Suppressor macrophage treated with lipopolysaccharide for 4 hours (primary cell): ENCODE measurements at regions not wholly inside any gene's neighbourhood (a gene's known extent, or its start where the extent isn't known, plus 50 kb on each side); places are given as distances from the start of the nearest gene placed in this dataset.

Experiments
- DNase-seq: peaks from one replicate; pipeline ENCODE4 v3.0.0-alpha.2; 2020

DNA sequence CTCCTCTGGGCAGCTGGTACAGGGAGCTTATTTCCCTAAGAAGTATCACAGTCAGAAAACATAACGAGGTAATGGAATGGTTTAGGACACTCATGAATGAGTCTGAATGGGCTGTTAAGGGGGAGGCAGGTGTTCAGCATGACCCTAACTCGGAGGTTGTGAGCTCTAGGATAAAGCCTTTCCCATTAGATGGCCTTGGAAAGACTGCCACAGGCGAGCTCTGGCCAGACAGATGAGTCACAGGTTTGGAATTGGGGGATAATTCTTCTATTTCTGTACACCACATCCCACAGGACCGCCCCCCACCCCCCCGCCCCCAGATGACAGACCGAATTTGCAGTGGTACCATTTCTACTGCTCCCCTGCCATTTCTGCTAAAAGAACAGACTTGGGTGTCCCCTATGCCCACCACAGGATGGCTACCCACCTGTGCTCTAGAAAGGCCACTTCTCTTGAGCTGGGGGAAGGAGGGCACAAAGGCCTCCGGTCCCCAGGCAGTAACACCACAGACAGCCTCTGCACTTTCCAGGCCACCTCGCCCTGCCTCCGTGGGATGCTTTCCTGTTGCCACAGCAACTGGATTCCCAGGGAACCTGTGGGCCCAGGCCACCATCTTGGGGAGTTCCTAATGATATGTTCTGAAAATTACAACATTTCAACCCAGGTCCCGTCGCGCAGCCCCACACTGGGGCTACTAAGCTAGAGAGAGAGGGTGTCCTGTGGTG, 76.7 kb downstream of the TRIM29 start:
- DNase-seq = no peak

GRCh38 chr11:120060512-120060911, 77.4 kb downstream of the TRIM29 start:
- no peak for DNase-seq

DNA sequence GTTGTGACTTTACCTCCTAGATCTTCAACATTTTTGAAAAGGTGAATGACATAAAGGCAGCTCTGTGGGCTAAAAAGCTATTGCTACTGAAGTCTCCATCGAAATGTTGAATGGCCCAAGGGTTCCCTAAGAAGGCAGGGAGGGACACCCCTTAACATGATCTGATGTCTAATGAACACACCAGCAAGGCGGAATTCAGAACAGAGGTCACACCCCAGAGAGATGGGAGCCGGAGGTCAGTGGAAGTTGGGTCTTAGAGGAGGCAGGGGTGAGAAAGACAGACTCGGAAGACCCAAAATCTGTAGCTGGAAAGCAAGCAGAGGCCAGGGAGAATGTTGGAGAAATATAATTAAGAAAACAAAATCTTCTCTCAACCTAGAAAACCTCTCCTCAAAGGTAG, 79.0 kb downstream of the TRIM29 start:
- no peak for DNase-seq

DNA sequence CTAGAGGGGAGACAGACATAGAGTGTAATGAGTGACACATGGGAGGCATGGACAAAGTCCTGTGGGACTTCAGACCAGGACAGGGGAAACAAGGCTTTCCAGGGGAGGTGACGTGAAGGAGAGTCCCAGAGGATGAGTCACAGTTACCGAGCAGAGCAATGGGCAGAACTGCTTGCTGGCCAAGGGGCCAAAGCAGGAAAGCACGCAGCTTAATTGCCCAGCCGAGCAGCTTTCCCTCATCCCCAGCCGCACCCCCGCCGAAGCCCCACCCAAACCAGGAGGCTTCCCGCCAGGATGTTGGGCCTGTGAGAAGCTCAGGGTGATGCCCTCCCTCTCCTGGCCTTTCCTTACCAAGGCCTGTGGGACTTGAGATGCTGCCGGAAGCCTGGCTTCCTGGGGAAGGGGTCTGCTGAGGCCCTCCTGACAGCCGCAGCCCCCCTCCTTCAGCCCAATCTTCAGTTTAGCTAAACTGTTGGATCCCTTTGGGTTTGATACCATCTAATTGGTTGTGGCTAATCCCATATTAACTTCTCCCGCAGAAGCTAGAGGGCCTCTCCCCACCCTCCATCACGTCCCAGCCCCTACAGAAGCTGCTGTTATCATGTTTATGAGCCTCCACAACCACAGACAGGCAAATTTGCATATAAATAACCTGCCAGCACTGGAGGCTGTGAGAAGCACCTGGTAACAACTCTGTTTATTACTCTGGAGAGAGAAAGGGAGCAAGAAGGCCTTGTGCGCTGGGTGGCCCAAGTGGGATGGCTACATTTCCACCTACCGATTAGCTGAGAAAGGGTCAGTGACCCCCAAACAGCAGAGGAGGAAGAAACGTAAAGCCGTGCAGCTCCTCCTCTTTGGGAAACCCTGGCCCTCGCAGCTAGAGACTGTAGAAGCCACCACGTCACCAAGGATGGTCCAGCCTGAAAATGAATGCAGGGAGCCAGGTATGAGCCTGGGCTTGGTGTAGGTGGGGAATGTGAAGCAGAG, 80.0 kb downstream of the TRIM29 start:
- DNase-seq = no peak

DNA sequence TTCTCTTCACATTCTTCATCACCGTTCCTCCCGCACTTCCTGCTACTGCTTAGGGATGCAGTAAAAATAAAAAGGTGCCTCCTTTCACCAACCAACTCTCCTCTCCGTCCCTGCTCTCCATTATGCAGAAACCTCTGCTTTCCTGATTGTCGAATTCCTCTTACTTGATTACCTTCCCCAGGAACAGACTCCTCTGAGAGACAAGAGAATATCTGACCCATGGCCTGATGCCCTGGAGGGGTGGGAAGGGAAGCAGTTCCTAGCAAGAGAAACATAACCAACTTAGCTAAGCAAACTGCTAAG, 80.9 kb downstream of the TRIM29 start:
- DNase-seq = no peak

- DNase-seq = no peak
Measured at GRCh38 chr11:120056301-120057027, 81.4 kb downstream of the TRIM29 start.

- DNase-seq = no peak
Measured at GRCh38 chr11:120055646-120056045, 82.3 kb downstream of the TRIM29 start.

DNA sequence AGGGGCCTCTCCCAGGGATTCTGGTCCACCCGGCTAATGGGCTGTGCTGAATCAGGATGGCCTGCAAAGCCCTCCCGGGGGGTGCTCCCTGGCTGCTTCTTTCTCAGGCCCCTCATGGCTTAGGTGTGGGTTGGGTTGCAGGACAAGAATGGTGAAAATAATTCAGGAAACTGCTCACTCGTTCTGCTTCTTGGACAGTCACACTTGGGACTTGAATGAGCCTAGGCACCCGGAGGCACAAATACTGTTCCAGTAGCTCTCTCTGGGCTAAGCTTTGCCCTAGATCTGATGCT, 83.2 kb downstream of the TRIM29 start:
- DNase-seq = no peak

- no peak for DNase-seq
Measured at GRCh38 chr11:120054016-120054752, 83.7 kb downstream of the TRIM29 start.

DNA sequence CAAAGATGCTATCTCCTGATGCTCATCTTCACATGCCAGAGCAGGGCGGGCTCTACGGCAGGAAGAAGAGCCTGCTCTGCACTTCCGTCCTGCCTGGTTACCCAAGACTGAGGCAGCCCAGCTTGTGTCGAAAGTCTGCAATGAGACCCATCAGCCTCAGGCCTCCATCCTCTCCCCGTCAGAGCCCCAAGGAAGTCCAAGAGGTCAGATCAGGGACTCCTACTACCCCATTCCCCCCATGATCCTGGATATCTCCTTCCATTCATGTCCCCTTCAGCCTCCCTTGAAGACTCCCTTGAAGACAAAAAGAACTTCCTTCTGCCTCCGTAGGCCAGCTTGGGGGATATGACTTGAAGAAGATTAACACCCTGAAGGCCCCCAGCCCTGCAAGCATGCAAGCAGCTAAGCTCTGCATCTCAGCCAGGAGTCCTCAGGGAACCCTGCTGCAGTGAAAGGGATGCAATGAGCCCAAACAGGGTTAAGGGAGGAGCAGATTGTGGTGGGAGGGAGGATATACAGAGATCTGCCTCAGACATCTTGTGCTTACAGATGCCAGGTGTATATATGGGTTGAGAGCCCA, 85.6 kb downstream of the TRIM29 start:
- DNase-seq = no peak

GRCh38 chr11:120044011-120044675, 93.8 kb downstream of the TRIM29 start:
- no peak for DNase-seq

- DNase-seq = no peak
Measured at GRCh38 chr11:120043328-120043945, 94.5 kb downstream of the TRIM29 start.

DNA sequence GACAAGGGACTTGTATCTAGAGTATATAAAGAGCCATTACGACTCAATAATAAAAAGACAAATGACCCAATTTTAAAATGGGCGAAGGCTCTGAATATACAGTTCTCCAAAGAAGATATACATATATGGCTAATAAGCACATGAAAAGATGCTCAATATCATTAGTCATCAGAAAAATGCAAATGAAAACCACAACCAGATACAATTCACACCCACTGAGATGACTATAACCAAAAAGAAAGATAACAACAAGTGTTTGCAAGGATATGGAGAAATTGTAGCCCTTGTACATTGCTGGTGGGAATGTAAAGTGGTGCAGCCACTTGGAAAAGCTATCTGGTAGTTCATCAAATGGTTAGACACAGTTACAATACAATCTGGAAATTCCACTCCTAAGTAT, 96.3 kb downstream of the TRIM29 start:
- no peak for DNase-seq

- no peak for DNase-seq
Measured at GRCh38 chr11:120040151-120040840, 97.6 kb downstream of the TRIM29 start.

- DNase-seq = no peak
Measured at GRCh38 chr11:120039039-120039438, 98.9 kb downstream of the TRIM29 start.

GRCh38 chr11:120037111-120037510, 100.8 kb downstream of the TRIM29 start:
- DNase-seq = no peak

DNA sequence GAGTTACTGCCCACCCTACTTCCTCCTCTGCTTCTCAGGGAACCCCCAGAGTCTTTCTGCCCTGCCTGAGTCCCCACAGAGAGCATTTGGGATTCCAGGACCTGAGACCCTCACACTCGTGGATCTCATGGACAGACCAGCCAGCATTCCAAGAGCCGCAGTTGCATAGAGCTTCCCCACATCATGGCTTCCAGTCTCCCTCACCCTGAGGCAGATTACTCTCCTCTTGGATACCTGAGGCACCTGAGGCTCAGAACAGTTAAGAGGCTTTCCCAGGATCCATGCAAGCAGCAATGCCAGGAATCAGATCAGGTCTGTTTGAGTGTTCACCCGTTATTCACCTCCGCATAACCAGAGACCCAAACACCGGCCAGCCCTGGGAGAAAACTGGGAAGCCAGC, 102.2 kb downstream of the TRIM29 start:
- DNase-seq = no peak

- DNase-seq = no peak
Measured at GRCh38 chr11:120034881-120035630, 102.9 kb downstream of the TRIM29 start.

- DNase-seq = no peak
Measured at GRCh38 chr11:120034176-120034875, 103.6 kb downstream of the TRIM29 start.
